K562 (cell line): ENCODE measurements at regions not wholly inside any gene's neighbourhood (a gene's known extent, or its start where the extent isn't known, plus 50 kb on each side); places are given as distances from the start of the nearest gene placed in this dataset.

ENCODE experiments used
- ATAC-seq: fragments of 200-7000 bp; cut with Tn5 transposase; 3 replicates; pipeline ENCODE4 v1.9.1; 2020; ENCODE audit warnings: moderate library complexity
- BruUV-seq: library from RNA; stranded (reverse); fragments of 400-500 nt; replicated peaks from 2 replicates; lab custom pipeline; 2021; lab: Mats Ljungman, UMichigan
- CTCF ChIA-PET: fragments of 300-600 bp; formaldehyde crosslinking; extraction: SDS; loops from one replicate; lab custom pipeline; 2021; ENCODE audit warnings: low intra/inter-chr PET ratio; lab: Yijun Ruan, JAX
- POLR2A ChIA-PET: fragments of 300-600, 350-650 bp; sonication (Branson Sonifier 250); formaldehyde crosslinking; extraction: SDS; loops from one replicate; lab custom pipeline; 2021; ENCODE audit warnings: antibody characterized with exemption, inconsistent platforms; lab: Yijun Ruan, JAX
- DNase-seq, 4 experiments: peaks; one replicate each; pipeline versions ENCODE4 v3.0.0 to v3.0.0-alpha.2; 2011 to 2018; ENCODE audit warnings: low spot score in 3 of 4, mixed read lengths in 3 of 4; ENCODE audit errors: extremely low read depth in 1 of 4
- FAIRE-seq: peaks from 2 replicates; lab custom pipeline; 2011; peaks lifted over from hg19 to GRCh38; lab: Jason Lieb, UNC
- H2AFZ ChIP-seq: 2 replicates; pipeline ENCODE4 v1.6.0; 2011; ENCODE audit warnings: low read depth, low read length, control low read depth, inconsistent platforms
- H3K27ac ChIP-seq: fragments of 200-600 bp; 3 replicates; pipeline ENCODE4 v1.8.0; 2011; ENCODE audit warnings: low read depth, mild to moderate bottlenecking, control low read depth, inconsistent platforms, low read length, moderate library complexity, mixed read lengths; ENCODE audit errors: extremely low read depth
- H3K27me3 ChIP-seq, 2 experiments: fragments of 300-600 bp in 1 of 2; 2 replicates in 1 of 2; 3 replicates in 1 of 2; pipeline versions ENCODE4 v1.6.0 to v1.8.0; 2011; ENCODE audit warnings: inconsistent platforms in 2 of 2, low read length in 2 of 2, mild to moderate bottlenecking in 1 of 2, mixed read lengths in 1 of 2, moderate library complexity in 1 of 2; ENCODE audit not compliant: control insufficient read depth in 2 of 2, insufficient read depth in 2 of 2
- H3K36me3 ChIP-seq: fragments of 300-600 bp; 3 replicates; pipeline ENCODE4 v1.8.0; 2011; ENCODE audit warnings: mild to moderate bottlenecking, low read length, inconsistent platforms; ENCODE audit not compliant: control insufficient read depth, insufficient read depth
- H3K4me1 ChIP-seq, 2 experiments: fragments of 200-600 bp in 1 of 2; replicated peaks in 1 of 2; 2 replicates in 1 of 2; 3 replicates in 1 of 2; pipeline versions ENCODE4 v1.5.1 to v1.8.0; 2011; ENCODE audit warnings: inconsistent platforms in 2 of 2, low read length in 2 of 2, mild to moderate bottlenecking in 1 of 2, mixed read lengths in 1 of 2, moderate library complexity in 1 of 2; ENCODE audit not compliant: control insufficient read depth in 2 of 2, insufficient read depth in 2 of 2
- H3K4me2 ChIP-seq: 2 replicates; pipeline ENCODE4 v1.6.1; 2011; ENCODE audit warnings: low read length, control low read depth, inconsistent platforms, mixed read lengths; ENCODE audit not compliant: insufficient read depth
- H3K4me3 ChIP-seq: fragments of 200-600 bp; sonication (generic), shearing (Covaris generic); 2 replicates; pipeline ENCODE4 v1.5.1; 2016; ENCODE audit warnings: control low read depth, inconsistent platforms
- H3K79me2 ChIP-seq: fragments of 200-600 bp; 3 replicates; pipeline ENCODE4 v1.8.0; 2011; ENCODE audit warnings: low read length, inconsistent platforms; ENCODE audit not compliant: control insufficient read depth, insufficient read depth
- H3K9ac ChIP-seq, 2 experiments: 2 replicates each; pipeline versions ENCODE4 v1.6.0 to v1.6.1; 2011; ENCODE audit warnings: low read depth in 2 of 2, low read length in 2 of 2, control low read depth in 1 of 2, inconsistent platforms in 1 of 2, mild to moderate bottlenecking in 1 of 2, mixed read lengths in 1 of 2; ENCODE audit not compliant: insufficient read depth in 1 of 2
- H3K9me1 ChIP-seq: one replicate; pipeline ENCODE4 v1.6.0; 2011; ENCODE audit warnings: inconsistent platforms, mild to moderate bottlenecking, low read length, moderate library complexity; ENCODE audit not compliant: control insufficient read depth, insufficient read depth
- H3K9me3 ChIP-seq: replicated peaks from 2 replicates; pipeline ENCODE4 v1.5.1; 2011; ENCODE audit warnings: low read depth, low read length, inconsistent platforms; ENCODE audit not compliant: control insufficient read depth, insufficient read depth
- H4K20me1 ChIP-seq: replicated peaks from 2 replicates; pipeline ENCODE4 v1.6.1; 2011; ENCODE audit warnings: low read length, inconsistent platforms, mixed read lengths; ENCODE audit not compliant: control insufficient read depth, insufficient read depth
- C11orf30 ChIP-seq: fragments of 450-650 bp; IDR thresholded peaks from 2 replicates; pipeline ENCODE4 v1.6.1; 2016; ENCODE audit warnings: low read depth, mild to moderate bottlenecking
- CBX3 ChIP-seq, 2 experiments: IDR thresholded peaks; 1 replicate in 1 of 2; 2 replicates in 1 of 2; pipeline ENCODE4 v1.6.1; 2012; ENCODE audit warnings: inconsistent platforms in 2 of 2, low read length in 2 of 2, borderline replicate concordance in 1 of 2, control low read depth in 1 of 2
- CCNT2 ChIP-seq: IDR thresholded peaks from 2 replicates; pipeline ENCODE4 v1.6.1; 2011; ENCODE audit warnings: borderline replicate concordance, low read depth, mild to moderate bottlenecking, moderate library complexity, mixed read lengths, low read length; ENCODE audit not compliant: insufficient read length; ENCODE audit errors: extremely low read depth
- ELF1 ChIP-seq: fragments of 200-800 bp; sonication (Bioruptor generic); IDR thresholded peaks from 2 replicates; pipeline ENCODE4 v1.6.1; 2016; ENCODE audit warnings: missing genetic modification characterization, missing compliant biosample characterization
- FOXK1 ChIP-seq: sonication (generic); formaldehyde crosslinking; IDR thresholded peaks from 2 replicates; pipeline ENCODE4 v1.8.0; 2022; ENCODE audit warnings: missing genetic modification reagents, mild to moderate bottlenecking, borderline replicate concordance
- HNRNPUL1 ChIP-seq: fragments of 200-400 bp; formaldehyde crosslinking; IDR thresholded peaks from 2 replicates; pipeline ENCODE4 v1.6.1; 2017; ENCODE audit warnings: low read length
- JUND ChIP-seq, 2 experiments: IDR thresholded peaks; 2 replicates in 1 of 2; 3 replicates in 1 of 2; pipeline ENCODE4 v1.6.1; 2011; ENCODE audit warnings: borderline replicate concordance in 2 of 2, low read depth in 2 of 2, low read length in 2 of 2, improper control_type of control experiment in 1 of 2, missing biosample characterization in 1 of 2, missing genetic modification characterization in 1 of 2, missing genetic modification reagents in 1 of 2
- KAT8 ChIP-seq: fragments of 450-650 bp; IDR thresholded peaks from 2 replicates; pipeline ENCODE4 v1.6.1; 2016; ENCODE audit warnings: low read depth, mild to moderate bottlenecking
- KDM2B ChIP-seq: fragments of 250-450 bp; sonication (Bioruptor Pico); IDR thresholded peaks from 2 replicates; pipeline ENCODE4 v1.8.0; 2021; ENCODE audit warnings: mild to moderate bottlenecking, moderate library complexity
- LARP7 ChIP-seq: fragments of 450-650 bp; IDR thresholded peaks from 2 replicates; pipeline ENCODE4 v1.6.1; 2016
- MAFG ChIP-seq: fragments of 450-650 bp; conservative IDR thresholded peaks from 2 replicates; pipeline ENCODE4 v1.6.1; 2016; ENCODE audit warnings: missing genetic modification characterization, missing compliant biosample characterization
- MAFK ChIP-seq: IDR thresholded peaks from 2 replicates; pipeline ENCODE4 v1.6.1; 2011; ENCODE audit warnings: low read length, improper control_type of control experiment
- NR2F6 ChIP-seq: fragments of 450-650 bp; formaldehyde crosslinking; IDR thresholded peaks from 2 replicates; pipeline ENCODE4 v1.4.0; 2020; ENCODE audit warnings: mild to moderate bottlenecking
- POU5F1 ChIP-seq: fragments of 150-350 bp; IDR thresholded peaks from 2 replicates; pipeline ENCODE4 v1.6.1; 2014; ENCODE audit warnings: borderline replicate concordance, low read length, low read depth, mild to moderate bottlenecking; ENCODE audit not compliant: partially characterized antibody
- PTBP1 ChIP-seq: fragments of 200-400 bp; formaldehyde crosslinking; IDR thresholded peaks from 2 replicates; pipeline ENCODE4 v1.6.1; 2017; ENCODE audit warnings: low read depth, low read length
- RUNX1 ChIP-seq: sonication (generic); IDR thresholded peaks from 2 replicates; pipeline ENCODE4 v1.6.1; 2016; ENCODE audit warnings: antibody characterized with exemption, low read depth
- SLC30A9 ChIP-seq: fragments of 250-450 bp; sonication (Bioruptor Pico); IDR thresholded peaks from 2 replicates; pipeline ENCODE4 v1.8.0; 2022; ENCODE audit warnings: mild to moderate bottlenecking, moderate library complexity
- SMAD3 ChIP-seq: fragments of 450-650 bp; formaldehyde crosslinking; conservative IDR thresholded peaks from 2 replicates; pipeline ENCODE4 v1.4.0; 2020; ENCODE audit warnings: mild to moderate bottlenecking
- SMC3 ChIP-seq: conservative IDR thresholded peaks from 2 replicates; pipeline ENCODE4 v1.6.1; 2011; ENCODE audit warnings: low read depth, low read length, improper control_type of control experiment; ENCODE audit not compliant: insufficient read depth
- TAF7 ChIP-seq: fragments of 450-650 bp; IDR thresholded peaks from 2 replicates; pipeline ENCODE4 v1.6.1; 2016; ENCODE audit warnings: missing genetic modification characterization, missing compliant biosample characterization
- ZNF316 ChIP-seq: fragments of 450-650 bp; IDR thresholded peaks from 2 replicates; pipeline ENCODE4 v1.6.1; 2016
- ZNF764 ChIP-seq: fragments of 250-450 bp; sonication (Bioruptor Pico); IDR thresholded peaks from 2 replicates; pipeline ENCODE4 v1.4.0; 2020; ENCODE audit warnings: low read depth, mild to moderate bottlenecking, moderate library complexity
- ZZZ3 ChIP-seq: fragments of 450-650 bp; IDR thresholded peaks from 2 replicates; pipeline ENCODE4 v1.6.1; 2016; ENCODE audit warnings: antibody characterized with exemption, mild to moderate bottlenecking, moderate library complexity
- WGBS: fragments of 100-300 bp; shearing (Covaris generic); methylation state at CpG from one replicate; pipeline ENCODE4 v1.1.6; 2016; ENCODE audit warnings: low coverage, mixed read lengths; ENCODE audit not compliant: insufficient coverage; ENCODE audit errors: missing lambda C conversion rate; 5-methylcytosine and 5-hydroxymethylcytosine counted together
- in situ Hi-C: fragments of 300-500 bp; cut with MboI; formaldehyde crosslinking; loops from 4 replicates; pipeline ENCODE4 v1.15.0; 2018; ENCODE audit warnings: inconsistent platforms, mixed read lengths
- intact Hi-C: fragments of 100-400 bp; cut with micrococcal nuclease; formaldehyde crosslinking; loops from 2 replicates; pipeline ENCODE4 v1.14.2; 2022

DNA sequence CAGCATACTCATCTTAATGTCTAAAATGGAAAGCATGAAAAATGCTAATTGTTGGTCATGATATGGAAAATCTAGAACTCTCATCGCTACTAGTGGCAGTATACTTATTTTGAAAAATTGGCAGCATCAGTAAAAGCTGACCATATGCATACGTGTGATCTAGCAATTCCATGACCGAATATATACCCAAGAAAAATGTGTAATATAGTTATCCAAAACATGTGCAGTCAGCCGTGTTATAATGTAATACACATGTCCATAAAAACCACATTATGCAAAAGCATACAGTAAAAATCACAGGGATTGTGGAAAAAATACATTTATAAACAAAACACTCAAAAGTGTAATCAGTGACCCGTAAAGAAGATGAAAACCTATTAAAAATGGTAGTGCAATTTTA is 439.0 kb downstream of the SH2D4B start (continued):
- TF ChIP-seq SMAD3 (no peak), POU5F1 (no peak), HNRNPUL1 (no peak), TAF7 (no peak), SMC3 (no peak), ZNF764 (CRISPR knock-in tag) (no peak)

DNA sequence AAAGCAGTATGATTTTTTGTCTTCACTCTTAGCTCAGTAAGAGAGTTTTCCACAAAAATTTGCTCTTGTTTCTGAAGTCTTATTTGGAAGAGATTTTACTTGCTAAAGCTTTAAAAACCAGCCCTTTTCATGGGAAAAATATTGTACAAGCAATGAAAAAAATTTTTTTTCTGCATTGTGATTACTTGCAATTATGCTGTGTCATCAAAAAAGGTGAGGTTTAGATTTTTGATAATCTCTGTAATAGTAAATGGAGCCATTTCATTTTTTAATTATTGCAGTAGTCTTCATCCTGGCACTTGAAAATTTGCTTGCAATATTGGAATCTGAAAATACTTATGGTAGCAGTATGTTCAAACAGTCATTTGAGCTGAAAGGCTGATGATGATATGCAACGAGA is 447.4 kb downstream of the SH2D4B start:
- no peak overlapping the region for H3K4me3 ChIP-seq
- 0% methylated on average over 1 of the region's 1 CpG for WGBS
- no peak overlapping the region for H2AFZ ChIP-seq
- no peaks in the 10 kb centered on the region for H3K4me1 ChIP-seq
- BruUV-seq = no TSS peak
- in situ Hi-C loops = no loop called here
- POLR2A ChIA-PET = no interaction called here
- FAIRE-seq = no peak
- no peaks in the 10 kb centered on the region for H3K27me3 ChIP-seq
- H3K9me3 ChIP-seq = no peaks in the 10 kb centered on the region
- DNase-seq = no peak
- intact Hi-C loops = no loop called here
- no peaks in the 10 kb centered on the region for H3K79me2 ChIP-seq
- no peak overlapping the region for H3K9ac ChIP-seq
- H3K4me2 ChIP-seq = no peak overlapping the region
- no peaks in the 10 kb centered on the region for H3K9me1 ChIP-seq
- H3K36me3 ChIP-seq = no peaks in the 10 kb centered on the region
- H4K20me1 ChIP-seq = no peaks in the 10 kb centered on the region
- no peak overlapping the region for H3K27ac ChIP-seq
- no peak for ATAC-seq
- CTCF ChIA-PET = no interaction called here
- TF ChIP-seq C11orf30 = peak; percentile 70
- no peak for TF ChIP-seq RUNX1
- no peak for TF ChIP-seq FOXK1 (CRISPR knock-in tag)
- no peak for TF ChIP-seq PTBP1
- TF ChIP-seq LARP7 = no peak
- TF ChIP-seq MAFK = peak; percentile 95
- no peak for TF ChIP-seq SLC30A9
- peak; percentile 76 for TF ChIP-seq MAFG (tag)
- peak; percentile 82 for TF ChIP-seq ZNF316
- no peak for TF ChIP-seq CCNT2
- no peak for TF ChIP-seq KAT8
- TF ChIP-seq KDM2B (CRISPR knock-in tag) = no peak
- TF ChIP-seq ZZZ3 = no peak
- TF ChIP-seq ELF1 (tag) = no peak
- TF ChIP-seq JUND (IDR thresholded peaks at IDR 0.05; ENCODE audit: borderline replicate concordance, low read depth, low read length) = no peak
- TF ChIP-seq JUND (tag; IDR thresholded peaks at IDR 0.05; ENCODE audit: borderline replicate concordance, low read depth, low read length) = no peak
- TF ChIP-seq NR2F6 = no peak
- TF ChIP-seq CBX3 (IDR thresholded peaks at IDR 0.05; ENCODE audit: borderline replicate concordance in 1 of 2, low read length in 2 of 2) = no peak
